ENCODE measurements at regions not wholly inside any gene's neighbourhood (a gene's known extent, or its start where the extent isn't known, plus 50 kb on each side); places are given as distances from the start of the nearest gene placed in this dataset.
"Not testable (repeated sequence)": the region's sequence is repeated elsewhere in the genome, so short reads cannot be mapped to it uniquely, and the experiment has no call there.

GRCh38 chr10:22875581-22875980 is 52.3 kb upstream of the ARMC3 start:
- DNase-seq = no peak

GRCh38 chr10:22874189-22874854 is 53.5 kb upstream of the ARMC3 start:
- DNase-seq = peak; percentile 25 to 78

- DNase-seq = no peak
These were observed 71.3 kb upstream of the ARMC3 start for GRCh38 chr10:22856444-22857074.

GRCh38 chr10:22854935-22855421 is 72.9 kb upstream of the ARMC3 start:
- DNase-seq = no peak

- no peak for DNase-seq
These were observed 73.9 kb upstream of the ARMC3 start for GRCh38 chr10:22853906-22854447.

- no peak for DNase-seq
These were observed 75.0 kb upstream of the ARMC3 start for GRCh38 chr10:22852712-22853353.

GRCh38 chr10:22851865-22852239 is 76.0 kb upstream of the ARMC3 start:
- no peak for DNase-seq

- DNase-seq = no peak
These were observed 77.3 kb upstream of the ARMC3 start for GRCh38 chr10:22850541-22850940.

- peak; percentile 90 to 97 for DNase-seq
These were observed 78.6 kb upstream of the ARMC3 start for GRCh38 chr10:22849077-22849805.

GRCh38 chr10:22848509-22848908 is 79.3 kb upstream of the ARMC3 start:
- DNase-seq = no peak

GRCh38 chr10:22846294-22846693 is 81.6 kb upstream of the ARMC3 start:
- DNase-seq = no peak

GRCh38 chr10:22839639-22840038 is 88.2 kb upstream of the ARMC3 start:
- DNase-seq = no peak

- DNase-seq = no peak
These were observed 90.1 kb upstream of the ARMC3 start for GRCh38 chr10:22837771-22838170.

- peak in 1 of 2 donors; percentile 9 for DNase-seq
These were observed 90.5 kb upstream of the ARMC3 start for GRCh38 chr10:22837351-22837750.

GRCh38 chr10:22834471-22834870 is 93.4 kb upstream of the ARMC3 start:
- no peak for DNase-seq

- peak in 1 of 2 donors; percentile 69 for DNase-seq
These were observed 94.1 kb upstream of the ARMC3 start for GRCh38 chr10:22833781-22834180.

GRCh38 chr10:22833353-22833752 is 94.5 kb upstream of the ARMC3 start:
- no peak for DNase-seq

GRCh38 chr10:22832851-22833250 is 95.0 kb upstream of the ARMC3 start:
- no peak for DNase-seq

- no peak for DNase-seq
These were observed 95.7 kb upstream of the ARMC3 start for GRCh38 chr10:22832066-22832602.

GRCh38 chr10:22831586-22831985 is 96.3 kb upstream of the ARMC3 start:
- no peak for DNase-seq

- not testable (repeated sequence) for DNase-seq
These were observed 99.1 kb upstream of the ARMC3 start for GRCh38 chr10:22828712-22829111.

GRCh38 chr10:22825841-22826240 is 102.0 kb upstream of the ARMC3 start:
- DNase-seq = no peak

GRCh38 chr10:22824984-22825383 is 102.9 kb upstream of the ARMC3 start:
- no peak for DNase-seq

Measured in hippocampal formation (tissue), 2 donors.